ENCODE measurements at regions not wholly inside any gene's neighbourhood (a gene's known extent, or its start where the extent isn't known, plus 50 kb on each side); places are given as distances from the start of the nearest gene placed in this dataset.

DNA sequence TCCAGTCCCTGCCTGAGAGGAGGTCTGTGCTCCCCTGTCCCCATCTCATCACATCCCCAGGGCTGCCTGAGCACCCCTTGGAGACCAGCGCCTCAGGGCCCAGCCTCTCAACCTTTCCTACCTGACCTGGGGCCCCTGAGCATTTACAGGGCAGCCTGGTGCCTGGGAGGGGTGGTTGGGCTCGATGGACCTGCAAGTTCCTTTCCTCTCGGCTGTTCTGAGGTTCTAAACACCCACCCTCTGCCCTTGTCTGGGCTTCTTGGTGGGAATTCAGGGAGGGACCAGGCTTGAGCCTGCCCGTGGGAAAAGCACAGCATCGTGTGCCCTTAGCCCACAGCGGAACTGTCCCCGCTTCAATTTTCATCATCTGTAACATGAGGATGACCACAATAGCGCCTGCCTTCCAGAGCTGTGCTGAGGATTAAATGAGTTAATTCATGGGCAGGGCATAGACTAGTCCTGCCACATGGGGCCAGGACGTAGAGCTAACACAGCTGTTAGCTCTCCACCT, 91.0 kb upstream of the SH3PXD2B start:
- Histone ChIP-seq H3K4me1 (ENCODE audit: control insufficient read depth in 2 of 2, insufficient read depth in 2 of 2, low read length in 2 of 2) (peaks cover 0 to 3% of the 10 kb centered on the region in 2 donors), H3K36me3 (ENCODE audit: control insufficient read depth in 2 of 2, insufficient read depth in 2 of 2, low read length in 1 of 2) (no peaks in the 10 kb centered on the region), H3K4me3 (ENCODE audit: low read length in 2 of 2) (no peak overlapping the region), H3K27ac (ENCODE audit: low read depth in 1 of 2, low read length in 1 of 2) (no peak overlapping the region), H3K27me3 (ENCODE audit: control insufficient read depth in 2 of 2, insufficient read depth in 1 of 2, low read length in 1 of 2) (peaks cover 0 to 3% of the 10 kb centered on the region in 2 donors), H3K9me3 (ENCODE audit: control insufficient read depth in 2 of 2, insufficient read depth in 1 of 2, low read length in 1 of 2) (no peaks in the 10 kb centered on the region)
- DNase-seq (ENCODE audit: low read depth in 6 of 9, low spot score in 9 of 9) = no peak
- WGBS = 84% methylated on average over 9 of the region's 9 CpGs

DNA sequence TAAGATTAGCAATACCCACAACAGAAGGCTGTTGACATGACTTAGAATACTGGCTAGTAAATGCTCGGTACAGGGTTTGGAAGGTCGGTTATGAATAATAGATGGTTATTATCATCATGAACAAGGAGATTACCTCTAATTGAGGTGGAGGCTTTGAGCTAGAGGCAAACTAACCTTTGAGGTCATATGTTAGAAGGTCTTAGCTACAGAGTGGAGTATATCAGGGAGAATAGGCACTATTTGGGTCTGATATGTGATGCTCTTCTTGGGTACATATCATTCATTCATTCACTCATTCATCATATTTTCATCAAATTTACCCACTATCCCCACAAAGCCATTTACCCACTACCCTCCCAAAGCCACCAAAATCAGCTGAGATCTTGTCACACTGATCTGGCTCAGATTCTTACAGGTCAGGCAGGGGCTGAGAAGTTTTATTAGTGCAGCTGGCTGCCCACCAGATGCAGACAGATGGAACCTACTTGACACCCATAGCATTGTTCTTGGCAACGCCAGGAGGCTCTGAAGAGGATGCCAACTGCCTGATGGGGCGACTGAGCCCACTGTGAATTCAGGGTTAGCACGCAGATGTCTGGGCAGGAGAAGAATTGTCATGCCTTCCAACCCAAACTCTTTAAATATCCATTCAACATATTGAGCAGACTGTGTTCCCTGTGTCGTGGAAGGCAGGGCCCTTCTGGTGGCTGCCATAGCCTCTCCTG, 90.2 kb upstream of the SH3PXD2B start:
- H3K4me1 ChIP-seq (ENCODE audit: control insufficient read depth in 2 of 2, insufficient read depth in 2 of 2, low read length in 2 of 2) = peaks cover 0 to 3% of the 10 kb centered on the region in 2 donors
- no peak for DNase-seq (ENCODE audit: low read depth in 6 of 9, low spot score in 9 of 9)
- 94% methylated on average over 6 of the region's 6 CpGs for WGBS
- no peaks in the 10 kb centered on the region for H3K9me3 ChIP-seq (ENCODE audit: control insufficient read depth in 2 of 2, insufficient read depth in 1 of 2, low read length in 1 of 2)
- H3K4me3 ChIP-seq (ENCODE audit: low read length in 2 of 2) = no peak overlapping the region
- no peaks in the 10 kb centered on the region for H3K36me3 ChIP-seq (ENCODE audit: control insufficient read depth in 2 of 2, insufficient read depth in 2 of 2, low read length in 1 of 2)
- H3K27ac ChIP-seq (ENCODE audit: low read depth in 1 of 2, low read length in 1 of 2) = no peak overlapping the region
- H3K27me3 ChIP-seq (ENCODE audit: control insufficient read depth in 2 of 2, insufficient read depth in 1 of 2, low read length in 1 of 2) = peaks cover 0 to 3% of the 10 kb centered on the region in 2 donors

DNA sequence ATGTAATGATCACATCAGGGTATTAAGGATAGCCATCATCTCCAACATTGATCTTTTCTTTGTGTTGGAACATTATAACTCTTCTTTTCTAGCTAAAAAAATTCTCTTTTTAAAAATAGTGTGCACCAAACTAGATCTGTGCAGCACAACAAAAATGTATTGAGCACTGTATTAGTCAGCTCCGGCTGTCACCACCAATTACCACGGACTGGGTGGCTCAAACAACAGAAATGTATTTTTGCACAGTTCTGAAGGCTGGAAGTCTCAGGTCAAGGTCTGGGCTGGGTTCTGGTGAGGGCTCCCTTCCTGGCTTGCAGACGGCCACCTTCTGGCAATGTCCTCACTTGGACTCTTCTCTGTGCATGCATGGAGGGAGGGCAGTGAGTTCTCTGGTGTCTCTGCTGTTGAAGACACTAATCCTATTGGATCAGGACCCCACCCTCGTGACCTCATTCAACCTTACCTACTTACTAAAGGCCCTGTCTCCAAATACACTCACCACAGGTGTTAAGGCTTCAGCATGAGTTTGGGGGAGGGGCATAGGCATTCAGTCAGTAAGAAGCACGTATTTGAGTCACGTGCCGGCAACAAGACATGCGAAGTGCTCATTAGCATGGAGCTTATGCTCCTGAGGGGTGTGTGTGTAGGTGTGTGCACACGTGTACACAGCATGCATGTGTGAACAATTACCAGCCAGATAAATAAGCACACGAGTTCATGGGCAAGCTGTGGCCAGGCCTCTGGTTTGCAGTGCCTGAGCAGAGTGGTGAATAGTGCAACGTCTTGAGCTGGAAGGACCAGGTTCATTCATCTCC, 89.4 kb upstream of the SH3PXD2B start:
- Histone ChIP-seq H3K36me3 (ENCODE audit: control insufficient read depth in 2 of 2, insufficient read depth in 2 of 2, low read length in 1 of 2) (no peaks in the 10 kb centered on the region), H3K4me3 (ENCODE audit: low read length in 2 of 2) (no peak overlapping the region), H3K9me3 (ENCODE audit: control insufficient read depth in 2 of 2, insufficient read depth in 1 of 2, low read length in 1 of 2) (no peaks in the 10 kb centered on the region), H3K27ac (ENCODE audit: low read depth in 1 of 2, low read length in 1 of 2) (no peak overlapping the region), H3K27me3 (ENCODE audit: control insufficient read depth in 2 of 2, insufficient read depth in 1 of 2, low read length in 1 of 2) (peaks cover 0 to 3% of the 10 kb centered on the region in 2 donors), H3K4me1 (ENCODE audit: control insufficient read depth in 2 of 2, insufficient read depth in 2 of 2, low read length in 2 of 2) (no peaks in the 10 kb centered on the region)
- 96% methylated on average over 11 of the region's 11 CpGs for WGBS
- DNase-seq (ENCODE audit: low read depth in 6 of 9, low spot score in 9 of 9) = no peak

DNA sequence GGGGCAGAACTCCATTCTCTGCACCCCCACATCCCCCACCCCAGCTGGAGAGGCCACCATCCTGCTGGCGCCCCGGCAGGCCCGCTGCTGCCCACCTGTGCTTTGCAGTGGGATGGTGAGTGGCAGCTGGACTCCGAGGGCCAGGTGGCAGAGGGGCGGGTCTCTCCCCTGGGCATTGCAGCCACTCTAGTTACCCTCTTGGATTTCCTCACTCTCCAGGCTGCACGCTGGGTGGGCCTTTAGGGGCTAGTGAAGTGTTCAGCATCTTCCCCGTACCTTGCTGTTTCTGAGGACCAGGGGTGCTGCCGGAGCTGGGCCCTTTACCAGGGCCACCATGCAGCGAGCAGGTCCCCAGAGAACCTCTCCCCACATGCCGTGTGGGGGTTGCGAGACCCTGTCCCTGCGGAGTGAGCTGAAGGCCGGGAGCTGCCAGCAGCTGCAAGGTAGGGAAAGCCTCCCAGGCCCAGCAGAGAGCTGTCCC, 88.4 kb upstream of the SH3PXD2B start:
- 96% methylated on average over 13 of the region's 13 CpGs for WGBS
- H3K27me3 ChIP-seq (ENCODE audit: control insufficient read depth in 2 of 2, insufficient read depth in 1 of 2, low read length in 1 of 2) = peaks cover 0 to 3% of the 10 kb centered on the region in 2 donors
- DNase-seq (ENCODE audit: low read depth in 6 of 9, low spot score in 9 of 9) = no peak
- no peaks in the 10 kb centered on the region for H3K4me1 ChIP-seq (ENCODE audit: control insufficient read depth in 2 of 2, insufficient read depth in 2 of 2, low read length in 2 of 2)
- H3K36me3 ChIP-seq (ENCODE audit: control insufficient read depth in 2 of 2, insufficient read depth in 2 of 2, low read length in 1 of 2) = no peaks in the 10 kb centered on the region
- no peak overlapping the region for H3K27ac ChIP-seq (ENCODE audit: low read depth in 1 of 2, low read length in 1 of 2)
- no peaks in the 10 kb centered on the region for H3K9me3 ChIP-seq (ENCODE audit: control insufficient read depth in 2 of 2, insufficient read depth in 1 of 2, low read length in 1 of 2)
- no peak overlapping the region for H3K4me3 ChIP-seq (ENCODE audit: low read length in 2 of 2)

DNA sequence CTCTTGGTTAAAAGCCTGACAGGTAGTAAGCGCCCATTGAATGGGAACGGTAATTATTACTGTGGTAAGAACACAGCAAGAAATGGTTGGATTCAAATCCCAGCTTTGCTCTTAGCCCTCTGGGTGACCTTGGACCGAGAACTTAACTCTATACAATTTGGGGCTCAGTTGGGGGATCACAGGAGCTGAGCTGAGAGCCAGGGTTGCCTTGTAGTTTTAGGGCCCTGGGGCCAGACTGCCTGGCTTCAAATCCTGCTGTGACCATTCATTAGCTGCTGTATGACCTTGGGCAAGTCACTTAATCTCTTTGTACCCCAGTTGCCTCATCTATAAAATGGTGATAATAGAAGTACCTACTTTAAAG, 87.4 kb upstream of the SH3PXD2B start:
- Histone ChIP-seq H3K36me3 (ENCODE audit: control insufficient read depth in 2 of 2, insufficient read depth in 2 of 2, low read length in 1 of 2) (no peaks in the 10 kb centered on the region), H3K4me3 (ENCODE audit: low read length in 2 of 2) (no peak overlapping the region), H3K4me1 (ENCODE audit: control insufficient read depth in 2 of 2, insufficient read depth in 2 of 2, low read length in 2 of 2) (no peaks in the 10 kb centered on the region), H3K9me3 (ENCODE audit: control insufficient read depth in 2 of 2, insufficient read depth in 1 of 2, low read length in 1 of 2) (no peaks in the 10 kb centered on the region), H3K27ac (ENCODE audit: low read depth in 1 of 2, low read length in 1 of 2) (no peak overlapping the region), H3K27me3 (ENCODE audit: control insufficient read depth in 2 of 2, insufficient read depth in 1 of 2, low read length in 1 of 2) (peaks cover 0 to 3% of the 10 kb centered on the region in 2 donors)
- WGBS = 97% methylated on average over 3 of the region's 3 CpGs
- no peak for DNase-seq (ENCODE audit: low read depth in 6 of 9, low spot score in 9 of 9)

DNA sequence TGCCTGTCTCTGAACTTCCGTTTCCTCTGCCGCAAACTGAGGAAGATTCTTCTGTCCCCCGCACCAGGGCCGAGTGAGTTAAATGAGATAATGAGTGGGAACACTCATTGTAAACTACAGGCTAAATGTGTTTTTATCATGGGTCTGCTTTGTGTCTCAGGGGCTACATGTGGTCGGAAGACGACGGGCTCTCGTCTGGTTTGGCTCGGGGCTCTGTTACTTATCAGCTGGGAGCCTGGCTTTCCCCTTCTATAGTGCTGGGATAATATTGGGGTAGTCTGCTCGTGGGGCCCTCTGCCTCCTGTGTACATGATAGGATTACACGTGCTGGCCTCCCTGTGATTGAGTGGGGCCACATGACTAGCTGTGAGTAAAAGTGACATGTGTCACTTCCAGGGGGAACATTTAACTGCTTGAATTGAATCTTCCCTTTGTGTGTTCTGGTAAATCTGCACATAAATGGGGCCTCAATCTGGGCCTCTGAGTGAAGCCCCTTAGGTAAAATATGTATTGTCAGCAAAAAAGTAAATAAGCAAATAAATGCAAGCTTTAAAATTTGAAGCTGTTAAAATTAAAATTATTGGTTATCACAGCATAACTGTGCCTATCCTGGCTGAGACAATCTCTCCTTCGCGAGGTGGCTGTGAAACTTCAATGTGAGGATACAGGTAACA, 86.9 kb upstream of the SH3PXD2B start:
- no peak overlapping the region for H3K4me3 ChIP-seq (ENCODE audit: low read length in 2 of 2)
- peaks cover 0 to 3% of the 10 kb centered on the region in 2 donors for H3K27me3 ChIP-seq (ENCODE audit: control insufficient read depth in 2 of 2, insufficient read depth in 1 of 2, low read length in 1 of 2)
- H3K4me1 ChIP-seq (ENCODE audit: control insufficient read depth in 2 of 2, insufficient read depth in 2 of 2, low read length in 2 of 2) = no peaks in the 10 kb centered on the region
- no peak overlapping the region for H3K27ac ChIP-seq (ENCODE audit: low read depth in 1 of 2, low read length in 1 of 2)
- WGBS = 92% methylated on average over 13 of the region's 13 CpGs
- DNase-seq (ENCODE audit: low read depth in 6 of 9, low spot score in 9 of 9) = no peak
- H3K9me3 ChIP-seq (ENCODE audit: control insufficient read depth in 2 of 2, insufficient read depth in 1 of 2, low read length in 1 of 2) = no peaks in the 10 kb centered on the region
- H3K36me3 ChIP-seq (ENCODE audit: control insufficient read depth in 2 of 2, insufficient read depth in 2 of 2, low read length in 1 of 2) = no peaks in the 10 kb centered on the region

DNA sequence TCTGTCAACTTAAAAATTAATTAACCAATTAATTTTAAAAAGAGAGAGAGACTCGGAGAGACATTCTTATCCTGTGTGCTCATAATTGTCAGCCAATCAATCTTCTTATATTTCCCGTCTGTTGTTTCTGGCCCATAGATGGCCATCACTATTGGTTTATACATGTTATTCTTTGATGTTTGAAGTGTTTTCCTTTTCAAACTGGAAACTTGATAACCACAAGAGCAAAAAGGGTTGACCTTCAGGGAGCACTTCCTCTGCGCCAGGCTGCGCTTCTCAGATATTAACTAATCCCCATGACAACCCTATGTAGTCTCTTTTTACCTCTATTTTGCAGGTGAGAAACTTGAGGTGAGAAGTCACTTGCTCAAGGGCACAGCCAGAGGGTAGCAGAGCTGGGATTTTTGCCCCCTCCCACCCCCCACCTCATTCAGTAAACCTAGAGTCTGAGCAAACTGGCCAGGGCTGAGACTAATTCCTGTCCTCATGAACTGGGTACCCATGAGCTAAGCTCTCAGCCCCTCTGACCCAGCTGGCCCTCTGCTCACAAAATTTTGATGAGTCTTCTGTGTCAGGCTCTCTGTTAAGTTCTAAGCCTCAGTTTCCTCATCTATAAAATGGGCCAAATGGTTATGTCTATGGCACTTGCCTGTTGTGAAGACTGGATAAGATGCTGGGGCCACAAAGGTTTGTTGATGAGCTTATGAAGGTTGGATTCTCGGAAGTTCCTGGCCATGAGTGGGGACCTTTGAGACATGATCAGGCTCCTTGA, 86.0 kb upstream of the SH3PXD2B start:
- no peaks in the 10 kb centered on the region for H3K9me3 ChIP-seq (ENCODE audit: control insufficient read depth in 2 of 2, insufficient read depth in 1 of 2, low read length in 1 of 2)
- peaks cover 0 to 1% of the 10 kb centered on the region in 2 donors for H3K27me3 ChIP-seq (ENCODE audit: control insufficient read depth in 2 of 2, insufficient read depth in 1 of 2, low read length in 1 of 2)
- WGBS = 94% methylated on average over 5 of the region's 5 CpGs
- no peak overlapping the region for H3K4me3 ChIP-seq (ENCODE audit: low read length in 2 of 2)
- no peaks in the 10 kb centered on the region for H3K36me3 ChIP-seq (ENCODE audit: control insufficient read depth in 2 of 2, insufficient read depth in 2 of 2, low read length in 1 of 2)
- H3K4me1 ChIP-seq (ENCODE audit: control insufficient read depth in 2 of 2, insufficient read depth in 2 of 2, low read length in 2 of 2) = no peaks in the 10 kb centered on the region
- H3K27ac ChIP-seq (ENCODE audit: low read depth in 1 of 2, low read length in 1 of 2) = no peak overlapping the region
- DNase-seq (ENCODE audit: low read depth in 6 of 9, low spot score in 9 of 9) = no peak

DNA sequence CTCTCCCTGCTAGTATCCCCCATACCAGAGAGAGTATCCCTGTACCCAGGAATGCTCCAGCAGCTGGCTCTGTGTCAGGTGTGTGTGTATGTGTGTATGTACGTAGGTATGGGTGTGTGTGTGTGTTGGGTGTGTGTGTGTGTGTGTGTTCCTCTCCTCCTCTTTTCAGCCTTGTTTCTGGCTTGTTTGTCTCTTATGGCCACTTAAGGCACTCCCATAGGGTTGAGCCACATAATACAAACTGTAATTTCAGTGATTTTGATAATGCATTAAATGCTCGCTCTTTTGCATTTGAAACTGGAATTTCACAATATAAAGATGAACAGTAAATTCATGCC, 80.8 kb upstream of the SH3PXD2B start:
- H3K27ac ChIP-seq (ENCODE audit: low read depth in 1 of 2, low read length in 1 of 2) = no peak overlapping the region
- H3K4me1 ChIP-seq (ENCODE audit: control insufficient read depth in 2 of 2, insufficient read depth in 2 of 2, low read length in 2 of 2) = peaks cover 0 to 3% of the 10 kb centered on the region in 2 donors
- no peaks in the 10 kb centered on the region for H3K27me3 ChIP-seq (ENCODE audit: control insufficient read depth in 2 of 2, insufficient read depth in 1 of 2, low read length in 1 of 2)
- no peak for DNase-seq (ENCODE audit: low read depth in 6 of 9, low spot score in 9 of 9)
- H3K36me3 ChIP-seq (ENCODE audit: control insufficient read depth in 2 of 2, insufficient read depth in 2 of 2, low read length in 1 of 2) = no peaks in the 10 kb centered on the region
- WGBS = 94% methylated on average over 2 of the region's 2 CpGs
- H3K4me3 ChIP-seq (ENCODE audit: low read length in 2 of 2) = no peak overlapping the region
- H3K9me3 ChIP-seq (ENCODE audit: control insufficient read depth in 2 of 2, insufficient read depth in 1 of 2, low read length in 1 of 2) = no peaks in the 10 kb centered on the region
